IMR-90 (cell line): ENCODE measurements at regions not wholly inside any gene's neighbourhood (a gene's known extent, or its start where the extent isn't known, plus 50 kb on each side); places are given as distances from the start of the nearest gene placed in this dataset.

ENCODE experiments used
- ATAC-seq: fragments of 200-7000 bp; cut with Tn5 transposase; 2 replicates; pipeline ENCODE4 v1.9.1; 2020; ENCODE audit warnings: low read depth, mild to moderate bottlenecking, moderate library complexity
- BruUV-seq: library from RNA; stranded (reverse); fragments of 400-500 nt; replicated peaks from 2 replicates; lab custom pipeline; 2021; lab: Mats Ljungman, UMichigan
- CTCF ChIA-PET: fragments of 300-600 bp; formaldehyde crosslinking; extraction: SDS; loops from one replicate; lab custom pipeline; 2021; ENCODE audit warnings: antibody characterized with exemption; lab: Yijun Ruan, JAX
- POLR2A ChIA-PET: fragments of 300-600 bp; sonication (Branson Sonifier 250); formaldehyde crosslinking; loops from one replicate; lab custom pipeline; 2022; ENCODE audit warnings: antibody characterized with exemption; ENCODE audit not compliant: unreplicated experiment; lab: Charles Lee
- DNase-seq: peaks from one replicate; pipeline ENCODE4 v3.0.0; 2013
- H2AFZ ChIP-seq: replicated peaks from 2 replicates; pipeline ENCODE3; 2013; ENCODE audit warnings: low read length, mild to moderate bottlenecking; ENCODE audit not compliant: poor library complexity
- H2AK5ac ChIP-seq: 2 replicates; pipeline ENCODE4 v1.6.1; 2013; ENCODE audit warnings: low read depth, low read length, inconsistent platforms
- H2AK9ac ChIP-seq: replicated peaks from 2 replicates; pipeline ENCODE3; 2013; ENCODE audit warnings: mild to moderate bottlenecking, low read depth, low read length, moderate library complexity; ENCODE audit not compliant: poor library complexity
- H2BK120ac ChIP-seq: 2 replicates; pipeline ENCODE4 v1.6.1; 2013; ENCODE audit warnings: low read depth, low read length, inconsistent platforms
- H2BK15ac ChIP-seq: 3 replicates; pipeline ENCODE4 v1.6.1; 2013; ENCODE audit warnings: low read depth, low read length, inconsistent platforms
- H2BK20ac ChIP-seq: 2 replicates; pipeline ENCODE4 v1.6.1; 2013; ENCODE audit warnings: low read depth, mild to moderate bottlenecking, inconsistent platforms, low read length, moderate library complexity
- H2BK5ac ChIP-seq: 2 replicates; pipeline ENCODE4 v1.6.1; 2013; ENCODE audit warnings: mild to moderate bottlenecking, low read depth, low read length, inconsistent platforms; ENCODE audit not compliant: poor library complexity, severe bottlenecking
- H3K14ac ChIP-seq: replicated peaks from 2 replicates; pipeline ENCODE4 v1.6.1; 2013; ENCODE audit warnings: low read depth, low read length, inconsistent platforms
- H3K18ac ChIP-seq: 2 replicates; pipeline ENCODE4 v1.6.1; 2013; ENCODE audit warnings: low read depth, low read length, control low read depth
- H3K23ac ChIP-seq: 2 replicates; pipeline ENCODE4 v1.6.1; 2013; ENCODE audit warnings: low read depth, low read length, inconsistent platforms
- H3K27ac ChIP-seq: 2 replicates; pipeline ENCODE4 v1.5.1; 2013; ENCODE audit warnings: mild to moderate bottlenecking, control low read depth, low read length; ENCODE audit not compliant: insufficient read depth
- H3K27me3 ChIP-seq: 2 replicates; pipeline ENCODE4 v1.6.1; 2013; ENCODE audit warnings: low read length; ENCODE audit not compliant: control insufficient read depth, insufficient read depth
- H3K36me3 ChIP-seq: 2 replicates; pipeline ENCODE4 v1.6.1; 2013; ENCODE audit warnings: low read length, mixed read lengths; ENCODE audit not compliant: control insufficient read depth, insufficient read depth
- H3K4ac ChIP-seq: 2 replicates; pipeline ENCODE4 v1.6.1; 2013; ENCODE audit warnings: low read depth, low read length, inconsistent platforms
- H3K4me1 ChIP-seq: 2 replicates; pipeline ENCODE4 v1.6.1; 2013; ENCODE audit warnings: low read length, mixed read lengths; ENCODE audit not compliant: control insufficient read depth, insufficient read depth
- H3K4me2 ChIP-seq: 2 replicates; pipeline ENCODE4 v1.6.1; 2013; ENCODE audit warnings: low read depth, mild to moderate bottlenecking, control low read depth, low read length, moderate library complexity
- H3K4me3 ChIP-seq: 2 replicates; pipeline ENCODE4 v1.5.1; 2013; ENCODE audit warnings: low read depth, mild to moderate bottlenecking, control low read depth, low read length, moderate library complexity; ENCODE audit not compliant: insufficient read depth
- H3K56ac ChIP-seq: 2 replicates; pipeline ENCODE4 v1.6.1; 2013; ENCODE audit warnings: low read length, inconsistent platforms; ENCODE audit not compliant: insufficient read depth; ENCODE audit errors: extremely low read depth
- H3K79me1 ChIP-seq, 2 experiments: 2 replicates each; pipeline ENCODE4 v1.6.1; 2013; ENCODE audit warnings: low read length in 2 of 2, inconsistent platforms in 1 of 2, low read depth in 1 of 2
- H3K9ac ChIP-seq: 2 replicates; pipeline ENCODE4 v1.6.1; 2013; ENCODE audit warnings: low read depth, low read length, control low read depth
- H3K9me1 ChIP-seq: 2 replicates; pipeline ENCODE4 v1.6.1; 2013; ENCODE audit warnings: low read length, inconsistent platforms; ENCODE audit not compliant: insufficient read depth
- H3K9me3 ChIP-seq: 2 replicates; pipeline ENCODE4 v1.6.1; 2013; ENCODE audit warnings: low read length; ENCODE audit not compliant: control insufficient read depth, insufficient read depth
- H4K20me1 ChIP-seq: 2 replicates; pipeline ENCODE4 v1.6.1; 2013; ENCODE audit warnings: low read length, inconsistent platforms; ENCODE audit not compliant: insufficient read depth
- H4K5ac ChIP-seq: 2 replicates; pipeline ENCODE4 v1.6.1; 2013; ENCODE audit warnings: mild to moderate bottlenecking, low read depth, low read length, control low read depth
- H4K8ac ChIP-seq, 2 experiments: 2 replicates each; pipeline ENCODE4 v1.6.1; 2013; ENCODE audit warnings: low read depth in 2 of 2, low read length in 2 of 2, control low read depth in 1 of 2, inconsistent platforms in 1 of 2
- H4K91ac ChIP-seq: 2 replicates; pipeline ENCODE4 v1.6.1; 2013; ENCODE audit warnings: low read depth, low read length, inconsistent platforms; ENCODE audit not compliant: insufficient read depth
- MAZ ChIP-seq: IDR thresholded peaks from 2 replicates; pipeline ENCODE4 v1.6.1; 2012; ENCODE audit warnings: low read depth, mild to moderate bottlenecking, low read length, improper control_type of control experiment, moderate library complexity, borderline replicate concordance
- NFE2L2 ChIP-seq: fragments of 150-350 bp; IDR thresholded peaks from 2 replicates; pipeline ENCODE4 v1.6.1; 2016; ENCODE audit warnings: low read depth, mild to moderate bottlenecking, low read length
- WGBS, 2 experiments: methylation state at CpG; one replicate each; pipeline versions ENCODE4 v1.1.5 to v1.1.7; 2013; ENCODE audit warnings: missing lambda C conversion rate in 2 of 2; ENCODE audit not compliant: insufficient read length in 1 of 2; ENCODE audit errors: extremely low coverage in 2 of 2; 5-methylcytosine and 5-hydroxymethylcytosine counted together
- dilution Hi-C: fragments of 300-500 bp; cut with HindIII; formaldehyde crosslinking; loops from one replicate; pipeline ENCODE4 v1.14.3; 2018; ENCODE audit warnings: low sequenced_read_pairs; ENCODE audit not compliant: unreplicated experiment
- in situ Hi-C: fragments of 300-500 bp; cut with MboI; formaldehyde crosslinking; loops from 3 replicates; pipeline ENCODE4 v1.14.3; 2019; ENCODE audit warnings: low sequenced_read_pairs, inconsistent platforms, mixed read lengths
- intact Hi-C: fragments of 100-400 bp; cut with micrococcal nuclease; formaldehyde crosslinking; loops from 2 replicates; pipeline ENCODE4 v1.10.0; 2022

- no peaks in the 10 kb centered on the region for H3K4me1 ChIP-seq
- H2AK9ac ChIP-seq: no peak overlapping the region
- no TSS peak for BruUV-seq
- H3K56ac ChIP-seq: no peak overlapping the region
- H3K4me2 ChIP-seq: no peak overlapping the region
- H3K4ac ChIP-seq: no peak overlapping the region
- no peak overlapping the region for H2BK15ac ChIP-seq
- intact Hi-C loops (no loop called here), in situ Hi-C loops (loop anchor here (25.0 kb wide), 1 partner anchor 1187 kb away; no protein-coding TSS in a partner anchor), dilution Hi-C loops (no loop called here)
- no peak overlapping the region for H3K9ac ChIP-seq
- no CpG with 5 or more reads among the region's 2 CpGs for WGBS, 2 experiments
- H3K4me3 ChIP-seq: no peak overlapping the region
- no peak overlapping the region for H2BK120ac ChIP-seq
- CTCF ChIA-PET: no interaction called here
- H3K14ac ChIP-seq: no peak overlapping the region
- no peak overlapping the region for H2BK5ac ChIP-seq
- H4K5ac ChIP-seq: no peak overlapping the region
- H3K9me3 ChIP-seq: no peaks in the 10 kb centered on the region
- ATAC-seq (no peak), DNase-seq (no peak)
- no peaks in the 10 kb centered on the region for H3K27me3 ChIP-seq
- no peaks in the 10 kb centered on the region for H3K79me1 ChIP-seq
- H3K36me3 ChIP-seq: no peaks in the 10 kb centered on the region
- no peaks in the 10 kb centered on the region for H4K20me1 ChIP-seq
- no peak overlapping the region for H2BK20ac ChIP-seq
- no peaks in the 10 kb centered on the region for H3K9me1 ChIP-seq
- no peak overlapping the region for H3K18ac ChIP-seq
- no peak overlapping the region for H2AK5ac ChIP-seq
- H2AFZ ChIP-seq: no peak overlapping the region
- POLR2A ChIA-PET: no interaction called here
- no peak overlapping the region for H4K8ac ChIP-seq
- no peak overlapping the region for H3K27ac ChIP-seq
- H4K91ac ChIP-seq: no peak overlapping the region
- TF ChIP-seq MAZ (no peak), NFE2L2 (no peak)
- H3K23ac ChIP-seq: no peak overlapping the region
These were observed 85.9 kb upstream of the PAQR3 start for GRCh38 chr4:79025170-79025569.
